ENCODE measurements at regions not wholly inside any gene's neighbourhood (a gene's known extent, or its start where the extent isn't known, plus 50 kb on each side); places are given as distances from the start of the nearest gene placed in this dataset.
"Not testable (repeated sequence)": the region's sequence is repeated elsewhere in the genome, so short reads cannot be mapped to it uniquely, and the experiment has no call there.

GRCh38 chr9:86636519-86636918 is 282.3 kb upstream of the TUT7 start:
- Histone ChIP-seq H3K27me3 (ENCODE audit: control insufficient read depth, insufficient read depth, low read length) (no peaks in the 10 kb centered on the region), H3K4me1 (ENCODE audit: control insufficient read depth, insufficient read depth, low read length) (peaks cover 11% of the 10 kb centered on the region), H3K9me3 (ENCODE audit: control insufficient read depth, low read length) (no peaks in the 10 kb centered on the region), H3K36me3 (ENCODE audit: control insufficient read depth, insufficient read depth, low read length) (no peaks in the 10 kb centered on the region), H3K4me3 (ENCODE audit: low read length) (no peak overlapping the region), H3K9ac (ENCODE audit: low read length) (no peak overlapping the region)

- Histone ChIP-seq H3K4me1 (ENCODE audit: control insufficient read depth, insufficient read depth, low read length) (peaks cover 11% of the 10 kb centered on the region), H3K9me3 (ENCODE audit: control insufficient read depth, low read length) (no peaks in the 10 kb centered on the region), H3K36me3 (ENCODE audit: control insufficient read depth, insufficient read depth, low read length) (no peaks in the 10 kb centered on the region), H3K4me3 (ENCODE audit: low read length) (no peak overlapping the region), H3K27me3 (ENCODE audit: control insufficient read depth, insufficient read depth, low read length) (no peaks in the 10 kb centered on the region), H3K9ac (ENCODE audit: low read length) (no peak overlapping the region)
Observed at GRCh38 chr9:86636038-86636437, 281.8 kb upstream of the TUT7 start.

GRCh38 chr9:86634501-86634900 is 280.3 kb upstream of the TUT7 start:
- no peaks in the 10 kb centered on the region for H3K27me3 ChIP-seq (ENCODE audit: control insufficient read depth, insufficient read depth, low read length)
- no peaks in the 10 kb centered on the region for H3K9me3 ChIP-seq (ENCODE audit: control insufficient read depth, low read length)
- H3K36me3 ChIP-seq (ENCODE audit: control insufficient read depth, insufficient read depth, low read length) = no peaks in the 10 kb centered on the region
- no peak overlapping the region for H3K9ac ChIP-seq (ENCODE audit: low read length)
- H3K4me1 ChIP-seq (ENCODE audit: control insufficient read depth, insufficient read depth, low read length) = peaks cover 1% of the 10 kb centered on the region
- H3K4me3 ChIP-seq (ENCODE audit: low read length) = no peak overlapping the region

GRCh38 chr9:86633945-86634344 is 279.7 kb upstream of the TUT7 start:
- no peaks in the 10 kb centered on the region for H3K36me3 ChIP-seq (ENCODE audit: control insufficient read depth, insufficient read depth, low read length)
- no peak overlapping the region for H3K9ac ChIP-seq (ENCODE audit: low read length)
- H3K4me3 ChIP-seq (ENCODE audit: low read length) = no peak overlapping the region
- no peaks in the 10 kb centered on the region for H3K9me3 ChIP-seq (ENCODE audit: control insufficient read depth, low read length)
- no peaks in the 10 kb centered on the region for H3K27me3 ChIP-seq (ENCODE audit: control insufficient read depth, insufficient read depth, low read length)
- no peaks in the 10 kb centered on the region for H3K4me1 ChIP-seq (ENCODE audit: control insufficient read depth, insufficient read depth, low read length)

GRCh38 chr9:86632537-86632936 is 278.3 kb upstream of the TUT7 start:
- Histone ChIP-seq H3K4me3 (ENCODE audit: low read length) (no peak overlapping the region), H3K9me3 (ENCODE audit: control insufficient read depth, low read length) (no peaks in the 10 kb centered on the region), H3K27me3 (ENCODE audit: control insufficient read depth, insufficient read depth, low read length) (no peaks in the 10 kb centered on the region), H3K36me3 (ENCODE audit: control insufficient read depth, insufficient read depth, low read length) (no peaks in the 10 kb centered on the region), H3K9ac (ENCODE audit: low read length) (no peak overlapping the region), H3K4me1 (ENCODE audit: control insufficient read depth, insufficient read depth, low read length) (no peaks in the 10 kb centered on the region)

GRCh38 chr9:86629530-86629929 is 275.3 kb upstream of the TUT7 start:
- Histone ChIP-seq H3K27me3 (ENCODE audit: control insufficient read depth, insufficient read depth, low read length) (no peaks in the 10 kb centered on the region), H3K9ac (ENCODE audit: low read length) (no peak overlapping the region), H3K9me3 (ENCODE audit: control insufficient read depth, low read length) (no peaks in the 10 kb centered on the region), H3K4me1 (ENCODE audit: control insufficient read depth, insufficient read depth, low read length) (no peaks in the 10 kb centered on the region), H3K36me3 (ENCODE audit: control insufficient read depth, insufficient read depth, low read length) (no peaks in the 10 kb centered on the region), H3K4me3 (ENCODE audit: low read length) (no peak overlapping the region)

- Histone ChIP-seq H3K4me1 (ENCODE audit: control insufficient read depth, insufficient read depth, low read length) (no peaks in the 10 kb centered on the region), H3K36me3 (ENCODE audit: control insufficient read depth, insufficient read depth, low read length) (no peaks in the 10 kb centered on the region), H3K9ac (ENCODE audit: low read length) (no peak overlapping the region), H3K9me3 (ENCODE audit: control insufficient read depth, low read length) (no peaks in the 10 kb centered on the region), H3K27me3 (ENCODE audit: control insufficient read depth, insufficient read depth, low read length) (no peaks in the 10 kb centered on the region), H3K4me3 (ENCODE audit: low read length) (no peak overlapping the region)
Observed at GRCh38 chr9:86626802-86627201, 272.6 kb upstream of the TUT7 start.

- H3K9ac ChIP-seq (ENCODE audit: low read length) = no peak overlapping the region
- no peaks in the 10 kb centered on the region for H3K36me3 ChIP-seq (ENCODE audit: control insufficient read depth, insufficient read depth, low read length)
- H3K4me1 ChIP-seq (ENCODE audit: control insufficient read depth, insufficient read depth, low read length) = no peaks in the 10 kb centered on the region
- no peak overlapping the region for H3K4me3 ChIP-seq (ENCODE audit: low read length)
- H3K27me3 ChIP-seq (ENCODE audit: control insufficient read depth, insufficient read depth, low read length) = no peaks in the 10 kb centered on the region
- H3K9me3 ChIP-seq (ENCODE audit: control insufficient read depth, low read length) = no peaks in the 10 kb centered on the region
Observed at GRCh38 chr9:86624630-86625029, 270.4 kb upstream of the TUT7 start.

- Histone ChIP-seq H3K4me3 (ENCODE audit: low read length) (no peak overlapping the region), H3K27me3 (ENCODE audit: control insufficient read depth, insufficient read depth, low read length) (no peaks in the 10 kb centered on the region), H3K9ac (ENCODE audit: low read length) (no peak overlapping the region), H3K4me1 (ENCODE audit: control insufficient read depth, insufficient read depth, low read length) (peaks cover 7% of the 10 kb centered on the region), H3K36me3 (ENCODE audit: control insufficient read depth, insufficient read depth, low read length) (no peaks in the 10 kb centered on the region), H3K9me3 (ENCODE audit: control insufficient read depth, low read length) (no peaks in the 10 kb centered on the region)
Observed at GRCh38 chr9:86614871-86615849, 260.9 kb upstream of the TUT7 start.

GRCh38 chr9:86613943-86614342 is 259.7 kb upstream of the TUT7 start:
- no peaks in the 10 kb centered on the region for H3K36me3 ChIP-seq (ENCODE audit: control insufficient read depth, insufficient read depth, low read length)
- no peaks in the 10 kb centered on the region for H3K9me3 ChIP-seq (ENCODE audit: control insufficient read depth, low read length)
- H3K4me3 ChIP-seq (ENCODE audit: low read length) = no peak overlapping the region
- no peaks in the 10 kb centered on the region for H3K27me3 ChIP-seq (ENCODE audit: control insufficient read depth, insufficient read depth, low read length)
- H3K9ac ChIP-seq (ENCODE audit: low read length) = no peak overlapping the region
- H3K4me1 ChIP-seq (ENCODE audit: control insufficient read depth, insufficient read depth, low read length) = peaks cover 7% of the 10 kb centered on the region

GRCh38 chr9:86611534-86611933 is 257.3 kb upstream of the TUT7 start:
- not testable (repeated sequence) for H3K27me3 ChIP-seq (ENCODE audit: control insufficient read depth, insufficient read depth, low read length); H3K36me3 ChIP-seq (ENCODE audit: control insufficient read depth, insufficient read depth, low read length); H3K4me3 ChIP-seq (ENCODE audit: low read length); H3K4me1 ChIP-seq (ENCODE audit: control insufficient read depth, insufficient read depth, low read length); H3K9ac ChIP-seq (ENCODE audit: low read length); H3K9me3 ChIP-seq (ENCODE audit: control insufficient read depth, low read length)

GRCh38 chr9:86605303-86605702 is 251.1 kb upstream of the TUT7 start:
- no peaks in the 10 kb centered on the region for H3K4me1 ChIP-seq (ENCODE audit: control insufficient read depth, insufficient read depth, low read length)
- H3K9me3 ChIP-seq (ENCODE audit: control insufficient read depth, low read length) = no peaks in the 10 kb centered on the region
- no peak overlapping the region for H3K9ac ChIP-seq (ENCODE audit: low read length)
- no peaks in the 10 kb centered on the region for H3K27me3 ChIP-seq (ENCODE audit: control insufficient read depth, insufficient read depth, low read length)
- H3K36me3 ChIP-seq (ENCODE audit: control insufficient read depth, insufficient read depth, low read length) = no peaks in the 10 kb centered on the region
- no peak overlapping the region for H3K4me3 ChIP-seq (ENCODE audit: low read length)
